Brain microvascular endothelial cell (primary cell): ENCODE measurements at regions not wholly inside any gene's neighbourhood (a gene's known extent, or its start where the extent isn't known, plus 50 kb on each side); places are given as distances from the start of the nearest gene placed in this dataset.
A peak's percentile ranks its signal among the peaks of the same experiment; 100 is the strongest.
"Not testable (repeated sequence)": the region's sequence is repeated elsewhere in the genome, so short reads cannot be mapped to it uniquely, and the experiment has no call there.

Experiments used
- DNase-seq: peaks from one replicate; pipeline ENCODE4 v3.0.0-alpha.2; 2020
- H3K27ac ChIP-seq: fragments of 250-450 bp; sonication (Bioruptor Pico); 2 replicates; pipeline ENCODE4 v1.5.1; 2020; ENCODE audit warnings: mild to moderate bottlenecking, moderate library complexity
- H3K27me3 ChIP-seq: fragments of 250-450 bp; sonication (Bioruptor Pico); replicated peaks from 2 replicates; pipeline ENCODE4 v1.5.1; 2020; ENCODE audit warnings: mild to moderate bottlenecking
- H3K36me3 ChIP-seq: fragments of 250-450 bp; sonication (Bioruptor Pico); replicated peaks from 2 replicates; pipeline ENCODE4 v1.5.1; 2020; ENCODE audit warnings: mild to moderate bottlenecking
- H3K4me3 ChIP-seq: 2 replicates; pipeline ENCODE4 v1.5.1; 2011; ENCODE audit warnings: low read depth, mild to moderate bottlenecking, control low read depth, low read length, moderate library complexity
- in situ Hi-C: cut with HindIII; loops from 2 replicates; pipeline ENCODE4 v1.10.0; 2017; ENCODE audit warnings: low sequenced_read_pairs, low pct_ligation_motif_present
- TF ChIP-seq, protein P1 (sequence below): IDR thresholded peaks from 2 replicates; pipeline ENCODE4 v1.5.1; 2011; ENCODE audit warnings: low read depth, mild to moderate bottlenecking, moderate library complexity, low read length, control low read depth, inconsistent platforms; ENCODE audit errors: missing control alignments

- no peaks in the 10 kb centered on the region for H3K36me3 ChIP-seq
- in situ Hi-C loops = no loop called here
- TF ChIP-seq, protein P1, sequence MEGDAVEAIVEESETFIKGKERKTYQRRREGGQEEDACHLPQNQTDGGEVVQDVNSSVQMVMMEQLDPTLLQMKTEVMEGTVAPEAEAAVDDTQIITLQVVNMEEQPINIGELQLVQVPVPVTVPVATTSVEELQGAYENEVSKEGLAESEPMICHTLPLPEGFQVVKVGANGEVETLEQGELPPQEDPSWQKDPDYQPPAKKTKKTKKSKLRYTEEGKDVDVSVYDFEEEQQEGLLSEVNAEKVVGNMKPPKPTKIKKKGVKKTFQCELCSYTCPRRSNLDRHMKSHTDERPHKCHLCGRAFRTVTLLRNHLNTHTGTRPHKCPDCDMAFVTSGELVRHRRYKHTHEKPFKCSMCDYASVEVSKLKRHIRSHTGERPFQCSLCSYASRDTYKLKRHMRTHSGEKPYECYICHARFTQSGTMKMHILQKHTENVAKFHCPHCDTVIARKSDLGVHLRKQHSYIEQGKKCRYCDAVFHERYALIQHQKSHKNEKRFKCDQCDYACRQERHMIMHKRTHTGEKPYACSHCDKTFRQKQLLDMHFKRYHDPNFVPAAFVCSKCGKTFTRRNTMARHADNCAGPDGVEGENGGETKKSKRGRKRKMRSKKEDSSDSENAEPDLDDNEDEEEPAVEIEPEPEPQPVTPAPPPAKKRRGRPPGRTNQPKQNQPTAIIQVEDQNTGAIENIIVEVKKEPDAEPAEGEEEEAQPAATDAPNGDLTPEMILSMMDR = no peak
Measured at GRCh38 chr4:101630319-101630986, 160.1 kb upstream of the BANK1 start.

GRCh38 chr4:101621120-101621519 lies 169.4 kb upstream of the BANK1 start:
- in situ Hi-C loops = no loop called here
- DNase-seq = peak; percentile 18

More at GRCh38 chr4:101630319-101630986, 160.1 kb upstream of the BANK1 start:
- H3K4me3 ChIP-seq = no peak overlapping the region
- H3K27ac ChIP-seq = no peak overlapping the region
- DNase-seq = no peak
- no peaks in the 10 kb centered on the region for H3K27me3 ChIP-seq

DNA sequence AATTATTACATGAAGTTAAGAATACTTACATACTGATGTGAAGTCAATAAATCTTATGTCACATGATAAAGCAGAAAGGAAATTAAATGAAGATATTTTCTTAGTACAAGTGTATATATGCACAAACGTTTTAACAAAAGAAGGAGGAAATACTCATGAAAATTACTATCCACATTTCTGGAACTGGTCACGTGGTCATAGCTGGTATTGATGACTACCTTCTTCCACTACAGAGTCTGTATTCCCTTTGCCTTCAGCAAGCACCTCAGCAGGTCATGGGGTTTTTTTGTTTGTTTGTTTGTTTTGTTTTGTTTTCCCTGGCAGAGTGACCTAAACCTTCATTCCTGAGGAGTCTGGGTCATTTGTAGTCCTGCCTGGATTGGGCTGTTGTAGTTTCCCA lies 174.9 kb upstream of the BANK1 start:
- no peak for DNase-seq

More at GRCh38 chr4:101621120-101621519, 169.4 kb upstream of the BANK1 start:
- Histone ChIP-seq H3K27me3 (no peaks in the 10 kb centered on the region), H3K4me3 (no peak overlapping the region), H3K36me3 (no peaks in the 10 kb centered on the region), H3K27ac (no peak overlapping the region)
- TF ChIP-seq, protein P1 = no peak

GRCh38 chr4:101606989-101607388 lies 183.5 kb upstream of the BANK1 start:
- H3K4me3 ChIP-seq, DNase-seq, in situ Hi-C loops, H3K36me3 ChIP-seq, H3K27ac ChIP-seq, H3K27me3 ChIP-seq: not testable (repeated sequence)

More for the DNA sequence above, 174.9 kb upstream of the BANK1 start:
- in situ Hi-C loops = no loop called here
- Histone ChIP-seq H3K4me3 (no peak overlapping the region), H3K27ac (no peak overlapping the region), H3K36me3 (no peaks in the 10 kb centered on the region), H3K27me3 (no peaks in the 10 kb centered on the region)
- TF ChIP-seq, protein P1 = no peak

DNA sequence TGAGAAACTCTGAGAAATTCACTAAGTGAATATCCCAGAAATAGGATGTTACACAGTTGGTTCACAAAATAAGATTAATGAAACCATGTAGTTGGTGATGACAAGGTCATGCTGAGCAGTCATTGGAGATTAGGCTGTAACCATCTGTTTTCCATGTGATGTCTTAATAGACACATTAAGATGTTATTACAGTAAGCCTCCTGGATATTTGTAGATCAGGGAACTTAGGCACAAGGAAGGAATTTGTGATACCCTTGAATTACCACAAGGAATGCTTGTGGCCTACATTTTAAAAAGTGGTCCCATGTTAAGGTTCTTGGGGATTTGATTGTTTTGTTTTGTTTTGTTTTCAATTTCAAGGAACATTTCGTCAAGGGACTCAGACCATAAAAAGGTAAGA lies 185.6 kb upstream of the BANK1 start:
- TF ChIP-seq, protein P1 = no peak
- Histone ChIP-seq H3K36me3 (no peaks in the 10 kb centered on the region), H3K4me3 (no peak overlapping the region), H3K27me3 (no peaks in the 10 kb centered on the region), H3K27ac (no peak overlapping the region)
- in situ Hi-C loops = no loop called here
- no peak for DNase-seq

- H3K36me3 ChIP-seq = no peaks in the 10 kb centered on the region
- no peak for DNase-seq
- H3K27me3 ChIP-seq = no peaks in the 10 kb centered on the region
- H3K27ac ChIP-seq = no peak overlapping the region
- in situ Hi-C loops = no loop called here
- TF ChIP-seq, protein P1 = no peak
- H3K4me3 ChIP-seq = no peak overlapping the region
Measured at GRCh38 chr4:101600287-101600686, 190.2 kb upstream of the BANK1 start.
